Neural progenitor cell (in vitro differentiated cells): ENCODE measurements at regions not wholly inside any gene's neighbourhood (a gene's known extent, or its start where the extent isn't known, plus 50 kb on each side); places are given as distances from the start of the nearest gene placed in this dataset.

Experiments used
- DNase-seq: peaks from one replicate; pipeline ENCODE4 v3.0.0-alpha.2; 2016; ENCODE audit warnings: low spot score
- H2AFZ ChIP-seq: fragments of 200-600 bp; sonication (generic); replicated peaks from 2 replicates; pipeline ENCODE4 v1.6.1; 2016; ENCODE audit warnings: antibody characterized with exemption
- H3F3A ChIP-seq: fragments of 200-600 bp; sonication (generic); 2 replicates; pipeline ENCODE4 v1.6.1; 2016; ENCODE audit warnings: antibody characterized with exemption, low read depth
- H3K27ac ChIP-seq: fragments of 200-600 bp; sonication (generic); 2 replicates; pipeline ENCODE4 v1.5.1; 2016; ENCODE audit warnings: mild to moderate bottlenecking
- H3K27me3 ChIP-seq: fragments of 200-600 bp; sonication (generic); 2 replicates; pipeline ENCODE4 v1.6.1; 2016; ENCODE audit warnings: mild to moderate bottlenecking, moderate library complexity
- H3K36me3 ChIP-seq: fragments of 200-600 bp; sonication (generic); 2 replicates; pipeline ENCODE4 v1.5.1; 2016
- H3K4me1 ChIP-seq: fragments of 200-600 bp; sonication (generic); 2 replicates; pipeline ENCODE4 v1.6.1; 2016; ENCODE audit warnings: mixed run types
- H3K4me2 ChIP-seq: fragments of 200-600 bp; sonication (generic); 2 replicates; pipeline ENCODE4 v1.6.1; 2016
- H3K4me3 ChIP-seq: fragments of 200-600 bp; sonication (generic); 2 replicates; pipeline ENCODE4 v1.5.1; 2016
- H3K79me2 ChIP-seq: fragments of 200-600 bp; sonication (generic); 2 replicates; pipeline ENCODE4 v1.6.1; 2016; ENCODE audit warnings: low read depth
- H3K9ac ChIP-seq: fragments of 200-600 bp; sonication (generic); 2 replicates; pipeline ENCODE4 v1.6.1; 2016
- H3K9me3 ChIP-seq: fragments of 200-600 bp; sonication (generic); 2 replicates; pipeline ENCODE4 v1.5.1; 2016; ENCODE audit warnings: low read depth
- H4K20me1 ChIP-seq: fragments of 200-600 bp; sonication (generic); 2 replicates; pipeline ENCODE4 v1.6.1; 2016; ENCODE audit warnings: low read depth
- H3K27ac Mint-ChIP-seq: 3 replicates; pipeline ENCODE4 v1.8.0; 2021; ENCODE audit warnings: mixed read lengths
- H3K27me3 Mint-ChIP-seq: 2 replicates; pipeline ENCODE4 v1.8.0; 2022; ENCODE audit warnings: low read depth, mild to moderate bottlenecking, inconsistent platforms, moderate library complexity, mixed read lengths; ENCODE audit not compliant: insufficient read depth
- H3K36me3 Mint-ChIP-seq: 3 replicates; pipeline ENCODE4 v1.8.0; 2021; ENCODE audit warnings: mixed read lengths
- H3K4me1 Mint-ChIP-seq: 3 replicates; pipeline ENCODE4 v1.8.0; 2021; ENCODE audit warnings: mixed read lengths
- H3K4me3 Mint-ChIP-seq: 3 replicates; pipeline ENCODE4 v1.8.0; 2021; ENCODE audit warnings: mild to moderate bottlenecking, moderate library complexity, mixed read lengths
- H3K9me3 Mint-ChIP-seq: 3 replicates; pipeline ENCODE4 v1.8.0; 2020; ENCODE audit warnings: mixed read lengths
- EZH2 ChIP-seq: fragments of 200-600 bp; sonication (generic); IDR thresholded peaks from 2 replicates; pipeline ENCODE4 v1.6.1; 2017; ENCODE audit warnings: antibody characterized with exemption, mild to moderate bottlenecking, moderate library complexity
- EZH2phosphoT487 ChIP-seq: fragments of 200-600 bp; sonication (generic); IDR thresholded peaks from 2 replicates; pipeline ENCODE4 v1.6.1; 2017; ENCODE audit warnings: antibody characterized with exemption
- TF ChIP-seq, protein P1 (sequence below): fragments of 200-600 bp; sonication (generic); IDR thresholded peaks from 2 replicates; pipeline ENCODE4 v1.5.1; 2017; ENCODE audit warnings: antibody characterized with exemption, mild to moderate bottlenecking

DNA sequence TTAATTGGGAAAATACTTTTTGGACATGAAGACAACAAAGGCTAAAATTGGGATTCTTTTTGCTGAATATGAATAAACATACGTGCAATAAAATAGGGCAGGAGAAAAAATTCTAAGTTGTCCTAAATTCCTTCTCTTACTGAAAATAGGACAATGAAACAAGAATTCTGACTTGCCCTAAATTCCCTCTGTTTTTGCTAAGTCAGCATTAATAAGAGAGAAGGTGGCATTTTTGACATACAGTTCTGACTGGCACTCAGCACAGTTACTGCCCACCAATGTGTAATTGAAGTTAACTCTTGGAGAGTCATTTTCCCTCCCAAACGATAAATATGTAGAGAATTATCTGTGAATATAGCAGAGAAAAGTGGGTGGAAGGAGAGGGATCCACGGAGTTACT lies 1021.1 kb upstream of the CDH8 start:
- TF ChIP-seq, protein P1, sequence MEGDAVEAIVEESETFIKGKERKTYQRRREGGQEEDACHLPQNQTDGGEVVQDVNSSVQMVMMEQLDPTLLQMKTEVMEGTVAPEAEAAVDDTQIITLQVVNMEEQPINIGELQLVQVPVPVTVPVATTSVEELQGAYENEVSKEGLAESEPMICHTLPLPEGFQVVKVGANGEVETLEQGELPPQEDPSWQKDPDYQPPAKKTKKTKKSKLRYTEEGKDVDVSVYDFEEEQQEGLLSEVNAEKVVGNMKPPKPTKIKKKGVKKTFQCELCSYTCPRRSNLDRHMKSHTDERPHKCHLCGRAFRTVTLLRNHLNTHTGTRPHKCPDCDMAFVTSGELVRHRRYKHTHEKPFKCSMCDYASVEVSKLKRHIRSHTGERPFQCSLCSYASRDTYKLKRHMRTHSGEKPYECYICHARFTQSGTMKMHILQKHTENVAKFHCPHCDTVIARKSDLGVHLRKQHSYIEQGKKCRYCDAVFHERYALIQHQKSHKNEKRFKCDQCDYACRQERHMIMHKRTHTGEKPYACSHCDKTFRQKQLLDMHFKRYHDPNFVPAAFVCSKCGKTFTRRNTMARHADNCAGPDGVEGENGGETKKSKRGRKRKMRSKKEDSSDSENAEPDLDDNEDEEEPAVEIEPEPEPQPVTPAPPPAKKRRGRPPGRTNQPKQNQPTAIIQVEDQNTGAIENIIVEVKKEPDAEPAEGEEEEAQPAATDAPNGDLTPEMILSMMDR = no peak
- TF ChIP-seq EZH2phosphoT487 (no peak), EZH2 (no peak)
- Mint-ChIP-seq H3K27me3 (no peaks in the 10 kb centered on the region), H3K36me3 (no peaks in the 10 kb centered on the region), H3K9me3 (no peaks in the 10 kb centered on the region), H3K27ac (no peak overlapping the region), H3K4me1 (no peaks in the 10 kb centered on the region), H3K4me3 (no peak overlapping the region)
- no peaks in the 10 kb centered on the region for H3K4me1 ChIP-seq
- no peaks in the 10 kb centered on the region for H4K20me1 ChIP-seq
- no peak overlapping the region for H3K4me2 ChIP-seq
- H3K27me3 ChIP-seq = no peaks in the 10 kb centered on the region
- no peak for DNase-seq
- no peak overlapping the region for H3K27ac ChIP-seq
- no peaks in the 10 kb centered on the region for H3K79me2 ChIP-seq
- no peaks in the 10 kb centered on the region for H3F3A ChIP-seq
- no peaks in the 10 kb centered on the region for H3K9me3 ChIP-seq
- H3K4me3 ChIP-seq = no peak overlapping the region
- H2AFZ ChIP-seq = peak overlapping the region; percentile 69
- no peaks in the 10 kb centered on the region for H3K36me3 ChIP-seq
- no peak overlapping the region for H3K9ac ChIP-seq

DNA sequence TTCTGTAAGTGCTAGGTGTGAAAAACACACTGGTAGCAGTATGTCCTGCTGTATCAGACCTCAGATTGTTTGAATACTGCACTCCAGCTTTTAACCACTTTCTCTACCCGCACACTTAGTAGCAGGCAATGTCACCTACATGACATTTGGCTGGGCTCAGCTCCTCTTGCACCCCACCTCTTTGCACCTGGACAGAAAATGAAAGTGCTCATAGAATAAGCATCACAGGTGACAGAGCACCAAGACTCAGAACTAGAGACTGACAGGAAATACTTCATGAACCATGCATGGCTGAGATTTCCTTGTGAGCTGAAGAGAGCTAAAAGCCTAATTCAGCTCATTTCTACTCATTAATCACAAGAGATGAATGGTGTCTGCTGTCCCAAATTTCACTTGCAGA lies 1014.2 kb upstream of the CDH8 start:
- H3K36me3 ChIP-seq = no peaks in the 10 kb centered on the region
- H3K4me1 Mint-ChIP-seq = no peaks in the 10 kb centered on the region
- no peaks in the 10 kb centered on the region for H3K4me1 ChIP-seq
- no peak for DNase-seq
- H3K9me3 Mint-ChIP-seq = peaks cover 3% of the 10 kb centered on the region
- no peaks in the 10 kb centered on the region for H3K36me3 Mint-ChIP-seq
- no peak overlapping the region for H2AFZ ChIP-seq
- H3K4me3 Mint-ChIP-seq = no peak overlapping the region
- H4K20me1 ChIP-seq = no peaks in the 10 kb centered on the region
- no peaks in the 10 kb centered on the region for H3K9me3 ChIP-seq
- H3K27me3 Mint-ChIP-seq = no peaks in the 10 kb centered on the region
- TF ChIP-seq EZH2phosphoT487 (no peak), EZH2 (no peak)
- TF ChIP-seq, protein P1 = no peak
- H3K4me3 ChIP-seq = no peak overlapping the region
- H3K27ac ChIP-seq = no peak overlapping the region
- H3F3A ChIP-seq = no peaks in the 10 kb centered on the region
- H3K27ac Mint-ChIP-seq = no peak overlapping the region
- no peaks in the 10 kb centered on the region for H3K27me3 ChIP-seq
- no peak overlapping the region for H3K4me2 ChIP-seq
- no peaks in the 10 kb centered on the region for H3K79me2 ChIP-seq
- H3K9ac ChIP-seq = no peak overlapping the region

DNA sequence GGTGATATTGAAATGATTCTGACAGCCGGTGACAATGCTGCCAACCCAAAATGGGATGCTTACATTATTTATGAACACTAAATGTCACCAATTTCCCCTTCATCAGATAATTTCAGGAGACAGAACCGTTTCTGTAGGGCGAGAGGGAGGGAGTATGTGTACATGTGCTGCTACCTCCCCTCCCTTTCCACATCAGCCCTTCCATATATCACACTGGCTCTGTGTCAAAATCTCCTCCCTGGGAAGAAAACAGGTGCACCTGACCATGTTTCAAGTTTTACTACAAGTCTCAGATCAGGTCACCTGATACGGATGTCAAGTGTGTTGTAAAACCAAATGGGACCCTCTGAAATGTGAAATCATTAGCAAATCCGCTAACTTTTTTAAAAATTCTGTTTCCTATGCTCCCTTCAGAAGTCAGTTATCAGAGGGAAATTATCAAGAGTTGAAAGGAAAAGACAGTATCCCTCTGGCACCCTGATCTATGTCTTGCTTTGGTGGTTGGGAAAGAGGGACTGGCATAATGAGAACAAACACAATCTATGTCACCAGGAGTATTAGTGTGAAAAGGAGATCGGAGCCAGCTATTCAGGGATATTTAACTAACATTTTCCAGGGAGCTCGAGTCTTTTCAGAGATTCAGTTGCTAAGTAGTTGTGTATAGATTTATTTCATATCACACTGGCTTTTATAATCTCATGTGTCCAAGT lies 1002.3 kb upstream of the CDH8 start:
- Histone ChIP-seq H3K79me2 (no peaks in the 10 kb centered on the region), H3K36me3 (no peaks in the 10 kb centered on the region), H3K4me1 (no peaks in the 10 kb centered on the region), H4K20me1 (no peaks in the 10 kb centered on the region), H3K9me3 (no peaks in the 10 kb centered on the region), H2AFZ (no peak overlapping the region), H3F3A (no peaks in the 10 kb centered on the region), H3K27me3 (no peaks in the 10 kb centered on the region), H3K27ac (no peak overlapping the region), H3K4me2 (no peak overlapping the region), H3K9ac (no peak overlapping the region), H3K4me3 (no peak overlapping the region)
- no peaks in the 10 kb centered on the region for H3K27me3 Mint-ChIP-seq
- H3K27ac Mint-ChIP-seq = no peak overlapping the region
- H3K4me1 Mint-ChIP-seq = no peaks in the 10 kb centered on the region
- no peak overlapping the region for H3K4me3 Mint-ChIP-seq
- TF ChIP-seq, protein P1 = no peak
- TF ChIP-seq EZH2 = no peak
- no peak for TF ChIP-seq EZH2phosphoT487
- no peaks in the 10 kb centered on the region for H3K36me3 Mint-ChIP-seq
- DNase-seq = no peak
- H3K9me3 Mint-ChIP-seq = no peaks in the 10 kb centered on the region
